HG03025 (cell line): ENCODE measurements at regions not wholly inside any gene's neighbourhood (a gene's known extent, or its start where the extent isn't known, plus 50 kb on each side); places are given as distances from the start of the nearest gene placed in this dataset.

Experiments used
- ATAC-seq: cut with Tn5 transposase; IDR thresholded peaks from one replicate; pipeline ENCODE4 v1.9.1; 2021; ENCODE audit warnings: mild to moderate bottlenecking, moderate library complexity; ENCODE audit not compliant: unreplicated experiment, low FRiP score

DNA sequence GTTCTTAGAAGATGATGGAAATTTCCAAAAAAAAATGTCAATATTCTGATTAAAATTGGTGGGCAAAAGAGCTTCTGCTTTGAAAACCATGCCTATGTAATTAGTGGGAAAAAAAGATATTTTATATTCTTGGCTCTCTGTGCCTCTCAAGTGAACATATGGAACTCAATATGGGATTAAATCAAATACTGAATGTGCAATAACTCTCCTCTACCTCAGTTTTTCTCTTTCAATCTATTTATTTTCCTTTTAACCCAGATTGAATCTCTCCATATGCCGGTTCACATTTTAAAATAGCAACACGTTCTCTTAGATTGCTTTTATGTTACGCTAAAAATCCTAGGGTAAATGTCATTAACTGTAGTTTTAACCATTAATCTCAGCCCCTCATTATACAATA is 224.2 kb upstream of the PABPC4L start:
- no peak for ATAC-seq

DNA sequence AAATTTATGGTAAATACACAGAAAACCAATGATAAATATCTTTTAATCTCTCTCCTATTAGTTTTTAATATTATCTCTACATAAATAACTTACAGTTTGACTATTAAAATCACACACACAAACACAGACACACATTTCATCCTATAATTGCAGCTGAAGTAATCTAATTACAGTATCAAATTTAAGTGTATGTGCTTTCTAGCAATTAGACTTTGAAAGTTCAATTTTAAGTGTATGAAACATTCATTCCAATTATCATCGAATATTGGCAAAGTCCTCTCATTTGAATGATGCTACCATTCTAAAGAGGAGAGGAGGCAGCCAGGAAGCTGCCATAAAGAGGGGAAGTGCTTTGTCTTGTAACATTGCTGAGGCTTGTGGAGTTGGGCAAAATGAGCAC is 221.2 kb upstream of the PABPC4L start:
- ATAC-seq: no peak

DNA sequence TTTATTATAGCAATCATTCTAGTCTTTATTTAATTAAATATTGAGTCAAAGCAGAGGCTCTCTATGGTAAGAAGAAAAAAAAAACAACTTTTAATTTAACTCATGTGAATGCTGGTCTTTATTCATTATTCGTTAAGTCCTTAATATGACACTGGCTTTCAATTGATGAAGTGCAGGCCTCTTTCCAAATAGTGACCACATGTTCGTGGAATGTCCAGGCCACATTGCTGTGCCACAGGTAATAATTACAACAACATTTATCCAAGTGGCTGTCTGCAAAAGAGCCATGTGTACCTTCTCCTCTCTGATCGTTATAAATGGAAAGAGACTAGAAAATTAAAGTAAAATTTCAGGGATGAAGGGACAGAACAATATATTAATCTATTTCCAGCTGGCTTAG is 220.1 kb upstream of the PABPC4L start:
- ATAC-seq: no peak

DNA sequence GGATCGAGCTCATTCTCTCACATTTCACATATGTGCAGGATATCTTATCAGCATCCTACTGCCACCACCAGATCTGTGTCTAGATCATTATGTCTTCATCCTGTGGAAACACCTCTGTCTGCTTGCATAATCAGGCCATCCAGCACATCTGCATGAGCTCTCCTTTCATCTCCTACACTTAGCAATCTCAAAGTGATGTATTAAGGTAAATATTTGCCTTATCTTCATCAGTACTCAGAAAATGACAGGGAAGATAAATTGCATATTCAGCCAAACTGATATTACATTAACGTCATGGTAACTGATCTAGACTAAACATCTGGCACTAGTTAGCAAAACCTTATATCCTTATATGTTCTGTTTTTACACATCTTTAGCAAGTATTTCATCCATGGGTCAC is 207.3 kb upstream of the PABPC4L start:
- ATAC-seq: no peak

DNA sequence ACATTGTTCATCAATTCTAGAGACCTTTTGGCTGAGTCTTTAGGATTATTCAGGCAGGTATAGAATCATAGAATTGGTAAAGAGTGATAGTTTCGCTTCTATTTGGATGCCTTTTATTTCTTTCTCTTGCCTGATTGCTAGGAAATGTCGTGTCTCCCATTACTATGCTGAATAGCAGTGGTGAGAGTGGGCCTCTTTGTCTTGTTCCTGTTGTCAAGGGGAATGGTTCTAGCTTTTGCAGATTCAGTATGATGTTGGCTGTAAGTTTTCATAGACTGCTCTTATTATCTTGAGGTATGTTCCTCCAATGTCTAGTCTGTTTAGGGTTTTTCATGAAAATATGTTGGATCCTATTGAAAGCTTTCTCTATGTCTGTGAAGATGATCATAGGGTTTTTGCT is 200.2 kb upstream of the PABPC4L start:
- ATAC-seq: no peak

DNA sequence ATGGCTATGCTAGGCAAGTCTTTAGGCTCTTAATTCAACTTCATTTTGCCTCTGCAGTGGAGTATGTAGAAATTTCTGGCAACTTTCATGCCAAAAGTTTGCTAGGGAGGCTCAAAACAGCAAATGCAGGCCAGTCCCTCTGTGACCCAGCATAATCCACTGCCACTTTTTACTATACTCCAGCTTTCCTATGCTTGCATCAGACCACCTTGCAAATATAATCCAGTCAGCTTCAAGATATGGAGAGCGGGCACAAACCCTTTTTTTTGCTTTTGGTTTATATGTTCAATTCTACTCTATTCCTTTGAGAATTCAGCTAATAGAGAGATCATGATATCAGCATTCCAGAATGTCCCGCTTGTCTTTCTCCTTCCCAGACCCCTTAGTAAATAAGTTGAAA is 192.0 kb upstream of the PABPC4L start:
- ATAC-seq: no peak

DNA sequence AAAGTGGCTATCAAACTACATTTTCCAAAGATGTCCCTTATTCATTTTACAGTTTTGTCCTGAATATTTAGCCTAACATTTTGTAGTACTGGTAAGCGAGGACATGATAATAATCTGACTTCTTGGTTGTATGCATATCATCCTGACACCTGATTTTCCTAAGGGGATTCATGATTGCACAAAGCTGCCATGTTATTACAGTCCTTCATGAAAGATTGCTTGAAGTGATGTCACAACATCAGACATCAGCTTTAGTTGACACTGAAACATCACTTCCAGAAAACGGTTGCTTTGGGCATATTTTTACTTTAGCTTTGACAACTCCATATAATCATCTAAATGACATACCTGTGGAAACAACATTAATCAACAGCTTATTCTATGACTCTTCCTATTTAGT is 188.7 kb upstream of the PABPC4L start:
- no peak for ATAC-seq

DNA sequence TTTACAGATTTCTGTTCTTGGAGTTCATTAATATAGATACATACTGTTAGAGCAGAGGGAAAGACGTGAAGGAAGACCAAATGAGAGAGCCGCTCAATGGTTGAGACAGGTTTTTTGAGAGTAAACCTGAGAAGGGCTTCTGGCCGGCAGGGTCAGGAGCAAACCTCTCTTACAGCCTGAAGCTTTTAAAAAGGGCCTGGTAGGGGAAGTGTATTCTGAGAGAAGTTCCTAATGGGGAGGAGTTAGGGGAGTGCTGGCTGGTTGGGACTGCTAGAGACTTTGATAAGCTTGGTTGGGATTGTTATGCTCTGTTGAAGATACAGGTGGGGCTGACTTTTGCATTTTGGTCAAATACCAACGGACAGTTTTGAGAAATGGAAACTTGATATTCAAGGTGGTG is 186.8 kb upstream of the PABPC4L start:
- no peak for ATAC-seq

DNA sequence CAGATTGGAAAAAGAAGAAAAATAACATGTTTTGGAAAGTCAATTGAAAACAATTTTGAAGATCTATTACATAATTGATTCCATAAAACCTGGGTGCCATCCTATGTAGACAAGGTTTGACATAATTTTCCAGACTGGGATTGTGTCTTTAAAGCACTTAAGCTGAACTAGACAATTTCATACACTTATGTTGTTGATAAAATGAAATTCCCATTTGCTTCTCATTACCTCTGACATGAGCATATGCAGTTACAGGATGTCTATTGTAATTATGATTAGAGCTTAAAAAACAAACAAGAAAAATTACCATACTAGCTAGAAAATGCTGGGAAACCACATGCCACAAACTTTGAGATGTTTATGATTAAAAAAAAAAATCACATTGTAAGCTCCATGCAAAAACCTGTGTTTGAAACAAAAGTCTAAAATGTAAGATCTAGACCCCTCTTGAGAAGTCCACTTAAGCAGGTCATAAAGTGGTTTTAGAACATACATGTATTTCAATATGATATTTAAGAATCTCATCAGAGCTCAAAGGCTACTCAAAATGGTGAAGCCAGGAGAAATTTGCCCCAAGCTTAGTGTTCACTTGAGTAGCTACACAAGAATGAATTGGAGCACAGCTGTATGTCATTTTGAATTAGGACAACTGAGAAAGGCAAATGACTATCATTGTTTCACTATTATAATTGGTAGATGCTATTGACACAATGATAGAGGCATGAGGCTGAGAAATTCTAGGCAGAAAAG is 181.1 kb upstream of the PABPC4L start:
- no peak for ATAC-seq

DNA sequence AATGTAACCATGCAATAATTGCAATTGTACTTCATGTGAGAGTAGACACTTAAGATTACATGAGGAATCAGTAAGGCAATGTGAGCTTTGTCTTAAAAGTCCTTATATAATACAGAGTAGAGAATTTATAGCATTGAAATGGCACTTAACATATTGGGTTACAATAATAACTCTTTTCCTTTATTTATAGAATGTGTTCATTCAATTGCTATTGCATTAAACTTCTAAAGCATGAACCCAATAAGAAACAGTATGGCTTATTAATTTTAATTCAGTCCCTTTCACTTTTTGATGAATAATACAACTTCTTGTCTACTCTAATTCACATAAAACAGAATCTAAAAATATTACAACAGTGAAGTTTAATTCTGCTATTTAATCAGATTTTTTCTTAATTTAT is 174.2 kb upstream of the PABPC4L start:
- no peak for ATAC-seq

DNA sequence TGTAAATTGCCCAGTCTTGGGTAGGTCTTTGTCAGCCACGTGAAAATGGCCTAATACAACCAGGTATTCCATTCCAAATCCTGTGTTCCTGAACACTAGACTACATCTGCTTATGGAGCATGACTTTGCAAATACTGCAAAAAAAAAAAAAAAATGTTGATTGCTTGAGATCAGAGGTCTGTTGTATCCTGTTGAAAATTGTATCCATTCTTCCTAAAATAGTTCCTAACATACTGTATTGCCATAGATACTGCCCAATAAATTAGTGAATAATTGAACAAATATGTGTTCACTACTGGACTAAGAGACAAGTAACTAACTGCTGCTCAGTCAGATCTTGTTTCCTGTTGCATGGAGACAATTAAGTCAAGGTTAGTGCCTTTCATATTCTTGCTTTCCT is 164.3 kb upstream of the PABPC4L start:
- no peak for ATAC-seq

DNA sequence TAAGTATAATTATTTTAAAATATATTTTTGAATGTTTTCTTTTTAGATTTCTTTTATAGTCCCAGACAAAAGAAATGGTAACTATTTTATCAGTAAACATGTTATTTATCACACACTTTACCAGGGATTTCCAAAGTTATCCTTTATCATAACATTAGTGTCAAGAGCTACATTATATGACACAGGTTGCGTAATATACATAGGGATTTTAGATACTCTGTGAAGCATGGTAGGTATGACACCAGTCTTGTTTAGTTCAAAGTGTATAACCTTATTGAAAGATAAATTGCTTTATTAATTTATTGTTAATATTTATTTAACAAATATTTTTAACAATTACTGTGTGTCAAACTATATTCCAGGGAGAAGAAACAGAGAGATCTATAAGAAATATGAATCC is 163.3 kb upstream of the PABPC4L start:
- no peak for ATAC-seq

DNA sequence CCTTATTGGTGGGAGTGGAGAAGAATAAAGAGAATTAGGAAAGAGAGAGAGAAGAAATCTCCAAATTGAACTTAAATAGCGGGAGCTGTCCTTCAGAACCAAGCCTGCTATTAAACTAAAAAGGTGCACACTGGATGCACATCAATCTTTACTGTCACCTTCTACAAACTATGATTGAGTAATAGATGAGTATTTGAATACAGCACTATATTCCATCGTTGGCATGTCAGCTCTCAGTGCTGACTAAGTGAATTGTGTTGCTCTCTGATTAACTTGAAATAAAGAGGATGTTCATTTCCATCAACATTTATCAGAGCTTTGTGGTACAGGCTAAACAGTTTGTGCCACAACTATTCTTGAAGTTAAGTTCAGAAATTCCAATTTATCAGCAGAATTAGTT is 143.7 kb upstream of the PABPC4L start:
- ATAC-seq: no peak

DNA sequence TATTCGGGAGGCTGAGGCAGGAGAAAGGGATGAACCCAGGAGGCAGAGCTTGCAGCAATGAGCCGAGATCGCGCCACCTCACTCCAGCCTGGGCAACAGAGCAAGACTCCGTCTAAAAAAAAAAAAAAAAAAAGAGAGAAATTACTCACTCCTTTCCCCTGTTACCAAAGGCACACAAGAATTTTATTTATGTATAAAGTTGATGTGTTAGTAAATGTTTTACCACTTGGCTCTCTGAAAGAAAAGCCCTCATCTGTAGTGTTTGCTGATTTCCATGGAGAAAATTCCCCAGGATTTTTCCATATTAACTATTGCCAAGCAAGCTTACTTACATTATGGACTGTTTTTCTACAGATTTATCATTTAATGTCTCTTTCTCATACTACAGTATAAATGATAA is 142.1 kb upstream of the PABPC4L start:
- ATAC-seq: no peak

DNA sequence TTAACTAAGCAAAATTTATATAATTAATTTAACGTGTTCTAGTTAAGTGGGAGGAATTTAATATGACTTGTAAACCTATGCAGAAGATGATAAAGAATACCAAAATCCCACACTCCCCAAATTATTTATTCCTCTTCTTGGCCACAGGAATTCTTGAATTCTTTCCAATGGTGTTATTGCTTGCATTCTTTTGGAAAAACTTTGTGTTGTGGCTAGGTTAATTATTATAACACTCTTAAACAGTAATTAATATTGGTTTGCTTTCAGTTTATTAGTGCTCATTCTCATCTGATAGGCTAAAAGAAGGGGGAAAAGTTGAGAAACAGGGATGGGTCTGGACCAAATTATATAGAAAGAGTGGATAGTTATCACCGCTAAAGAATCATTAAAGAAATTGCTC is 141.5 kb upstream of the PABPC4L start:
- no peak for ATAC-seq

DNA sequence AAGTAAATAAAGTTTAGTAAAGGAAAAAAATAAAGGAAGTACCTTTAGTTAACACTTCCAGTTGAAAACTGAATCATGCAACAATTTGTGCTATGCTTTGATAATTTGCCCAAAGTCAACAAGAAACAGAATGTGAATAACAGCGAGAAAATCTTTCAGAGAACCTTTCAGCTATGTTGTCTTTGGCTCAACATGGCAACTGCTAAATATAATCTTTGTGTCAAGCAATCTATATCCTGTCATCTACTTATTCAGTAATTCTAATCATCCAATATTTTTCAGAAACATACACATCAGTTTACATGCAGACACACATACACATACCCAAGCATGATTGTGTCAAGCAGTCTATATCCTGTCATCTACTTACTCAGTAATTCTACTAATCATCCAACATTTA is 136.0 kb upstream of the PABPC4L start:
- ATAC-seq: no peak

DNA sequence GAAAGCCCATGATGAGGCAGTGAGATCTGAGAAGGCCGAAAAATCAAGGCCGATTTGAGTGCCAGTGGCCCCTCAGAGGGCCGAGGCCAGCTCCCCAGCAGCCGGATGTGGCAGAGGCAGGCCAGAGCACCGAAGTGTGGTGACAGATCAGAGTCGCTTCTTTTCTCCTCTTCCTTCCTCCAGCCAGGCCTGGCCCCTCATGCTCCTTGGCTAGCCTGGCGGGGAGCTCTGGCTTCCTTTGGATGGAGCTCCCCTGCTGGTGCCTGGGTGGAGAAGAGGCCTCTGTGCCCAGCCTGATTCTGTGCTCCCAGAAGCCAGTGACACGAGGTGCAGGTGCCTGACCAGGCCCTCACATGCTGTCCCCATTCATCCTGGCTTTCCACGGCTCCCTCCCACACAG is 127.2 kb upstream of the PABPC4L start:
- ATAC-seq: no peak

DNA sequence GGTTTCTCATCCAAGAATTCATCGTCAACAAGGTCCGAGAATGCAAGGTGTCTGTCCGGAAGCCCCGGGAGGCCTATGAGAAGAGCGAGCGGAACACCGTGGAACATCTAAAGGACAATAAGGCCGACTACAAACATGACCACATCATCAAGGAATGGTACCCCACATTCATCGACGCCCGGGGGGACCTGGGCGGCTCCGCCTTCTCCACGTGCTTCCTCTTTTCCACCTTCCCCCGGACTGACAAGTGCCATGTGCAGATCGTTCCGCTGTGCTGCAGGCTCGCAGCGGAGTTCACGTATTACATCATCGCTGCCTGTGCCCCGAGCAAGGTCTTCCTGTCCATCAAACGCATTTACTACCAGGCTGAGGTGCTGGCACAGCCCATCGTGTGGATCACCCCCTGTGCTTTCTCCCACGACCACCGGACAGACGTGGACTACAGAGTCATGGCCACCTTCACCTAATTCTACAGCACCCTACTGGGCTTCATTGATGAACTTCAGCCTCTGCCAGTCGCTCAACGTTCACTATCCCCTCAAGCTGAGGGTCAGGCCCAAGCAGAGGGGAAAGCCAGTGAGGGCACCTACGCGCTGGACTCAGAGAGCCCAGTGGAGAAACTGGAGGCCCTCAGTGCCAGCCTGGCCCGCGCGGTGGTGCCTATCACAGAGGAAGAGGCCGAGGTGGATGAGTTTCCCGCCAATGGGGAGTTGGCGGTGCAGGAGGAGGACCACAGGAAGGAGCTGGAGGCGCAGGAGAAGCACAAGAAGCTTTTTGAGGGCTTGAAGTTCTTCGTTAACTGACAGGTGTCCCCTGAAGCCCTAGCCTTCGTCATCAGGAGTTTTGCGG is 125.9 kb upstream of the PABPC4L start:
- no peak for ATAC-seq

DNA sequence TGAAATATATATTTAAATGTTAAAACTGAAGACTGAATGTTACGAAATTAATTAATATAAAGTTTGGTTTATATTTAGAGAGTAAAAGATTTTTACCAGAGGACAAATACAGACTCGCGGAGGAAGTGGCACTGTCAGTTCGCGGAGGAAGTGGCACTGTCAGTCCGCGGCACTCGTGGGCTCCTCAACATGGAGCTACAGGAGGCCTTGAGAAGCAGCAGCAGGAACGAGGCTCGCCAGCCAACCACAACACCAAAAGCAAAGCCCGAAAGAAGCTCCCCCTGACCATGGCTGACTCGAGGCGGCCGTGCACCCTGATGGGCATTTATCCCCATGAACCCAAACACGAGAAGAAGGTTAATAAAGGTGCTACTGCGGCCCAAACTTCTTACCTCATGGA is 125.3 kb upstream of the PABPC4L start:
- ATAC-seq: no peak

DNA sequence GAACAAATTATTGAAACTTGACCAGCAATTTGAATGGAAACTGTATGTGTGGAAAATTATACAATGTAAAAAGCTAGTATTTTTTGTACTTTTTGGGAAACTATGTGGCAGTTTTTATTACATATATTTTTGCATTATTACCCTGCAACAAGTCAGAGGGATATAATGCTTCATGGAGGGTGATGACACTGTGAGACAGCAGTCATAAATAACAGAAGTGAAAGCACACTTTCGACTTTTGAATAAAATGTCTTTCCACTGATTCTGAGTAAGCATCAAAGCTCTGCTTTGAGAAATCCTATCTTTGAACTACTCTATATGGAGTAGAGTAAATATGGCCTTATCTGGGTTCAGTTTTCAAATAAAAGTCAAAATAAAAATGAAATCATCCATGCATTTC is 122.6 kb upstream of the PABPC4L start:
- no peak for ATAC-seq

DNA sequence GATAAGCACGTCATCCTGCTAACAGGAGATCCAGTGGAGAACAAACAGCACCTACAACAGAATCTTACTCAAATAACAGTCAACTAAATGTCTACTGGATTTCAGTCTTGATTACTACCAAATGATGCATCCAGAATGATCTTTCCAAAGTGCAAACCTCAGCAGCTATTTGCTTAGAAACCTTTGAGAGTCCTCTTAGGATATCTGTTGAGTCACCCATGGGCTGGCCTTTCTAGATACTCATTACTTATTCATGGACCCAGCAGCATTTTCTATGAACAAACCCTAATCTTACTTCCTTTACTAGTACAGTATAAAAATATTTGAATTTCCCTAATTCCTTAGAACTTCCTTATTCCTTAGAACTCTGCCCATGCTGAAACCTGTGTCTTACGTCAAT is 118.5 kb upstream of the PABPC4L start:
- ATAC-seq: no peak

DNA sequence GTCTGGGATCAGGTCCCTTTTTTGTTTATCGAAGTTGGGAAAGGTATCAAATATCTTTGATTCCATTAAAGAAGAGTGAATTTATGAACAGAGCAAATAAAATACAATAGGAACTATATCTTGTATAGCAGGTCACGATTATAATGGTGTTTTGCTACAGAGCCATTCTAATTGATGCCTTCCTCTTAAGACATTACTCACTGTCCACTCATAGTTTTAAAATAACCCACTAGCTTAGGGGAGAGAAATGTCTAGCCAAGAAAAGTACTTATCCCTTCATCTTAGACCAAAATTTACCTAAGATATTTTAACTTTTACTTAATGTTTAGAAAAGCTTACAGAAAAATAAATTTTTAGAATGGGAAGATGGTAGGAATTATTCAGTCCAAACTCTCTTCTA is 112.0 kb upstream of the PABPC4L start:
- no peak for ATAC-seq
